ENCODE measurements at regions not wholly inside any gene's neighbourhood (a gene's known extent, or its start where the extent isn't known, plus 50 kb on each side); places are given as distances from the start of the nearest gene placed in this dataset.

DNA sequence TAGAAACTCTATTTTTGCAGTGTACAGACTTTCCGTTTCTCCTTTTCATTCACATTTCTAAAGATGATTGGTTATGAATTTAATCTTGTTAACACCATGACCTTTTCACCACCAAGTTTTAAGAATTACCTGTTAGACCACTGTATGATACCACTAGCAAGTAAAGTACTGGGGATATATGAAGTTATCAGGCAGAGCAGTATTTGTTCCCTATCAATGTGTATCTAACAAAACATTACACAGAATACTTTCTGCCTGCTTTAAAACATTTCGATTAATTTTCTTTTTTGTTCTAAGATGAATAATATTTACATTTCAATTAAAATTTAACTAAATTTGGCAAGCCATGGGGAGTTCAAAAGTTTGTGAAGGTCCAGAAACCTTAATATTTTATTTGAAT, 49.9 kb upstream of the AHR start:
- H3K4me1 Mint-ChIP-seq (ENCODE audit: insufficient read depth, unreplicated experiment): no peaks in the 10 kb centered on the region
- TF ChIP-seq, protein P1, sequence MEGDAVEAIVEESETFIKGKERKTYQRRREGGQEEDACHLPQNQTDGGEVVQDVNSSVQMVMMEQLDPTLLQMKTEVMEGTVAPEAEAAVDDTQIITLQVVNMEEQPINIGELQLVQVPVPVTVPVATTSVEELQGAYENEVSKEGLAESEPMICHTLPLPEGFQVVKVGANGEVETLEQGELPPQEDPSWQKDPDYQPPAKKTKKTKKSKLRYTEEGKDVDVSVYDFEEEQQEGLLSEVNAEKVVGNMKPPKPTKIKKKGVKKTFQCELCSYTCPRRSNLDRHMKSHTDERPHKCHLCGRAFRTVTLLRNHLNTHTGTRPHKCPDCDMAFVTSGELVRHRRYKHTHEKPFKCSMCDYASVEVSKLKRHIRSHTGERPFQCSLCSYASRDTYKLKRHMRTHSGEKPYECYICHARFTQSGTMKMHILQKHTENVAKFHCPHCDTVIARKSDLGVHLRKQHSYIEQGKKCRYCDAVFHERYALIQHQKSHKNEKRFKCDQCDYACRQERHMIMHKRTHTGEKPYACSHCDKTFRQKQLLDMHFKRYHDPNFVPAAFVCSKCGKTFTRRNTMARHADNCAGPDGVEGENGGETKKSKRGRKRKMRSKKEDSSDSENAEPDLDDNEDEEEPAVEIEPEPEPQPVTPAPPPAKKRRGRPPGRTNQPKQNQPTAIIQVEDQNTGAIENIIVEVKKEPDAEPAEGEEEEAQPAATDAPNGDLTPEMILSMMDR (IDR thresholded peaks at IDR 0.05; ENCODE audit: unreplicated experiment): no peak
- POLR2A ChIA-PET: no interaction called here
- DNase-seq (ENCODE audit: unreplicated experiment): no peak
- no peaks in the 10 kb centered on the region for H3K27me3 Mint-ChIP-seq (ENCODE audit: insufficient read depth, unreplicated experiment)
- CTCF ChIA-PET: no interaction called here
- intact Hi-C loops (cut with micrococcal nuclease): no loop called here
- H3K27ac Mint-ChIP-seq (ENCODE audit: low read depth, unreplicated experiment): no peak overlapping the region
- H3K4me3 Mint-ChIP-seq (ENCODE audit: unreplicated experiment): no peak overlapping the region
- BruUV-seq (replicated peaks): no TSS peak
- no peaks in the 10 kb centered on the region for H3K9me3 Mint-ChIP-seq (ENCODE audit: unreplicated experiment)
- H3K36me3 Mint-ChIP-seq (ENCODE audit: insufficient read depth, unreplicated experiment): no peaks in the 10 kb centered on the region
